Astrocyte (in vitro differentiated cells and primary cell): ENCODE measurements at regions not wholly inside any gene's neighbourhood (a gene's known extent, or its start where the extent isn't known, plus 50 kb on each side); places are given as distances from the start of the nearest gene placed in this dataset.

Source experiments
- DNase-seq: peaks from one replicate; pipeline ENCODE4 v3.0.0-alpha.2; 2010; ENCODE audit warnings: low read depth
- FAIRE-seq: peaks from 2 replicates; lab custom pipeline; 2011; peaks lifted over from hg19 to GRCh38; lab: Jason Lieb, UNC
- H2AFZ ChIP-seq: 2 replicates; pipeline ENCODE4 v1.6.0; 2012; ENCODE audit warnings: low read depth, low read length, inconsistent platforms
- H3K27ac ChIP-seq: 2 replicates; pipeline ENCODE4 v1.5.1; 2011; ENCODE audit warnings: low read depth, low read length, inconsistent platforms
- H3K27me3 ChIP-seq: 2 replicates; pipeline ENCODE4 v1.6.0; 2011; ENCODE audit warnings: low read length, inconsistent platforms; ENCODE audit not compliant: insufficient read depth
- H3K36me3 ChIP-seq: 2 replicates; pipeline ENCODE4 v1.5.1; 2011; ENCODE audit warnings: low read length, inconsistent platforms; ENCODE audit not compliant: insufficient read depth
- H3K4me1 ChIP-seq: 2 replicates; pipeline ENCODE4 v1.5.1; 2011; ENCODE audit warnings: low read length, inconsistent platforms; ENCODE audit not compliant: insufficient read depth
- H3K4me2 ChIP-seq: 2 replicates; pipeline ENCODE4 v1.6.0; 2012; ENCODE audit warnings: low read length, inconsistent platforms
- H3K4me3 ChIP-seq: 2 replicates; pipeline ENCODE4 v1.5.1; 2011; ENCODE audit warnings: low read depth, mild to moderate bottlenecking, low read length, inconsistent platforms; ENCODE audit not compliant: insufficient read depth
- H3K79me2 ChIP-seq: 2 replicates; pipeline ENCODE4 v1.6.0; 2012; ENCODE audit warnings: mild to moderate bottlenecking, low read length, inconsistent platforms; ENCODE audit not compliant: insufficient read depth
- H3K9ac ChIP-seq: 2 replicates; pipeline ENCODE4 v1.6.0; 2012; ENCODE audit warnings: mild to moderate bottlenecking, low read length, inconsistent platforms
- H3K9me3 ChIP-seq: 2 replicates; pipeline ENCODE4 v1.5.1; 2012; ENCODE audit warnings: low read depth, mild to moderate bottlenecking, low read length, inconsistent platforms; ENCODE audit not compliant: insufficient read depth
- H4K20me1 ChIP-seq: 2 replicates; pipeline ENCODE4 v1.6.0; 2012; ENCODE audit warnings: low read length, inconsistent platforms; ENCODE audit not compliant: insufficient read depth
- H3K27ac Mint-ChIP-seq: one replicate; pipeline ENCODE4 v1.8.0; 2021; ENCODE audit warnings: mild to moderate bottlenecking, mixed read lengths; ENCODE audit not compliant: unreplicated experiment
- H3K27me3 Mint-ChIP-seq: one replicate; pipeline ENCODE4 v1.8.0; 2021; ENCODE audit warnings: low read depth, mixed read lengths; ENCODE audit not compliant: unreplicated experiment
- H3K36me3 Mint-ChIP-seq: one replicate; pipeline ENCODE4 v1.8.0; 2021; ENCODE audit warnings: low read depth, mixed read lengths; ENCODE audit not compliant: unreplicated experiment
- H3K4me1 Mint-ChIP-seq: one replicate; pipeline ENCODE4 v1.8.0; 2021; ENCODE audit warnings: low read depth, mixed read lengths; ENCODE audit not compliant: unreplicated experiment
- H3K4me3 Mint-ChIP-seq: one replicate; pipeline ENCODE4 v1.8.0; 2021; ENCODE audit warnings: mild to moderate bottlenecking, moderate library complexity, mixed read lengths; ENCODE audit not compliant: unreplicated experiment
- H3K9me3 Mint-ChIP-seq: one replicate; pipeline ENCODE4 v1.8.0; 2021; ENCODE audit warnings: mild to moderate bottlenecking, mixed read lengths; ENCODE audit not compliant: unreplicated experiment
- CTCF ChIP-seq: IDR thresholded peaks from 2 replicates; pipeline ENCODE4 v1.5.1; 2011; ENCODE audit warnings: low read depth, mild to moderate bottlenecking, inconsistent platforms, low read length, moderate library complexity; ENCODE audit not compliant: insufficient read depth
- EZH2 ChIP-seq: IDR thresholded peaks from 2 replicates; pipeline ENCODE4 v1.6.1; 2012; ENCODE audit warnings: mild to moderate bottlenecking, low read length, inconsistent platforms; ENCODE audit not compliant: insufficient read depth

DNA sequence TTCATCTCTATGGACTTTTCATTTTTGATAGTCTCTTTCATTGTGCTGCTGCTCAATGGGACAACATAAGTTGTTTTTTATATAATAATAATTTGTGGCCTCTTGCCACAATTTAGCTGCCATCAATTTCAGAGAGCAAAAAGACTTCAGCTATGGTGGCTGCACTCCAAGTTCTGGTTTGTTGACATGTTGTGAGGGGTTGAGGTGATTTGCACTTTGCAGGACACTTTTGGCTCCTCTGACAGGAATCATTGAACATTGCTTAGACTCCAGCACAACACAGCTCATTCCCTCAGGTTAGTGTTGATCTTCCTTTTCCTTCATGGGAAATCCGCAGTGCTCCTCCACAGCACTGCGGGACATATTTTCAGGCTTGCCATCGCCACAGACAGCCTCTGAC, 725.4 kb upstream of the TSPY4 start:
- Histone ChIP-seq H2AFZ (no peak overlapping the region), H3K27me3 (no peaks in the 10 kb centered on the region), H3K4me1 (no peaks in the 10 kb centered on the region), H3K36me3 (no peaks in the 10 kb centered on the region), H3K79me2 (no peaks in the 10 kb centered on the region), H3K4me2 (no peak overlapping the region), H3K4me3 (no peak overlapping the region), H4K20me1 (no peaks in the 10 kb centered on the region), H3K27ac (no peak overlapping the region), H3K9me3 (no peaks in the 10 kb centered on the region), H3K9ac (no peak overlapping the region)
- no peaks in the 10 kb centered on the region for H3K27me3 Mint-ChIP-seq
- H3K36me3 Mint-ChIP-seq: no peaks in the 10 kb centered on the region
- DNase-seq: no peak
- no peaks in the 10 kb centered on the region for H3K4me1 Mint-ChIP-seq
- peaks cover 7% of the 10 kb centered on the region for H3K9me3 Mint-ChIP-seq
- no peak for TF ChIP-seq EZH2
- TF ChIP-seq CTCF: no peak
- no peak for FAIRE-seq
- no peak overlapping the region for H3K4me3 Mint-ChIP-seq
- H3K27ac Mint-ChIP-seq: no peak overlapping the region

DNA sequence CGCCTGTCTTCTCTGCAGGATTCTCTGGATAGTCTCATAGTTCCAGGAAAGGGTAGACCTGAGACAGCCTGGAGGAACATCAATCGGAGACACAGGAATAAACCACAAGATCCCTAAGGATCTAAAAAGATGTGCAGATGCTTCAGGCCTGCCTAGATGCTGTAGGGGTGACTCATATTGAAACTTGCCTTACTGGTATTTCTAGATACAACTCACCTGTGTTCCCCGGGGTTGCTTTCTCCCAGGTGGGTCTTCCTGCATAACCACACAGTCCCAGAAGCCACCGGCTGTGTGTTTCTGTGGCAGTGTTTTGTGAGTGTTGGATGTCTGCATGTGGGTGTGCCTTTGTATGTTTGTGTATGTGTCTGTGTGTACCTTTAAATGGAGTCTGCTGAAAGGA, 719.0 kb upstream of the TSPY4 start:
- DNase-seq (no peak), FAIRE-seq (no peak)
- Histone ChIP-seq H3K79me2 (no peaks in the 10 kb centered on the region), H3K9me3 (no peaks in the 10 kb centered on the region), H3K36me3 (no peaks in the 10 kb centered on the region), H4K20me1 (no peaks in the 10 kb centered on the region), H3K4me2 (no peak overlapping the region), H3K9ac (no peak overlapping the region), H3K4me1 (no peaks in the 10 kb centered on the region), H2AFZ (no peak overlapping the region), H3K27me3 (no peaks in the 10 kb centered on the region), H3K27ac (no peak overlapping the region), H3K4me3 (no peak overlapping the region)
- Mint-ChIP-seq H3K4me3 (no peak overlapping the region), H3K36me3 (no peaks in the 10 kb centered on the region), H3K4me1 (no peaks in the 10 kb centered on the region), H3K27ac (no peak overlapping the region), H3K27me3 (no peaks in the 10 kb centered on the region), H3K9me3 (peaks cover 4% of the 10 kb centered on the region)
- TF ChIP-seq CTCF (no peak), EZH2 (no peak)

GRCh38 chrY:8622156-8622555, 715.1 kb upstream of the TSPY4 start:
- FAIRE-seq: no peak
- no peaks in the 10 kb centered on the region for H3K36me3 ChIP-seq
- H3K27me3 Mint-ChIP-seq: no peaks in the 10 kb centered on the region
- no peaks in the 10 kb centered on the region for H3K4me1 ChIP-seq
- no peak overlapping the region for H3K4me3 ChIP-seq
- no peak for DNase-seq
- no peaks in the 10 kb centered on the region for H3K4me1 Mint-ChIP-seq
- H3K9ac ChIP-seq: no peak overlapping the region
- no peak overlapping the region for H3K27ac Mint-ChIP-seq
- H3K9me3 Mint-ChIP-seq: peaks cover 4% of the 10 kb centered on the region
- no peak overlapping the region for H2AFZ ChIP-seq
- no peaks in the 10 kb centered on the region for H3K36me3 Mint-ChIP-seq
- no peak overlapping the region for H3K4me2 ChIP-seq
- TF ChIP-seq EZH2: no peak
- no peak for TF ChIP-seq CTCF
- no peak overlapping the region for H3K27ac ChIP-seq
- H3K79me2 ChIP-seq: no peaks in the 10 kb centered on the region
- no peak overlapping the region for H3K4me3 Mint-ChIP-seq
- no peaks in the 10 kb centered on the region for H4K20me1 ChIP-seq
- no peaks in the 10 kb centered on the region for H3K27me3 ChIP-seq
- H3K9me3 ChIP-seq: no peaks in the 10 kb centered on the region
